Mammary epithelial cell (primary cell): ENCODE measurements at regions not wholly inside any gene's neighbourhood (a gene's known extent, or its start where the extent isn't known, plus 50 kb on each side); places are given as distances from the start of the nearest gene placed in this dataset.

ENCODE experiments used
- EZH2 ChIP-seq: IDR thresholded peaks from 2 replicates; pipeline ENCODE4 v1.6.1; 2012; ENCODE audit warnings: low read length, inconsistent platforms, borderline replicate concordance
- TF ChIP-seq, protein P1 (sequence below), 2 donors: IDR thresholded peaks in 1 of 2; conservative IDR thresholded peaks in 1 of 2; 2 replicates each; pipeline ENCODE4 v1.5.1; 2011 to 2012; ENCODE audit warnings: inconsistent platforms in 2 of 2, low read length in 2 of 2, mild to moderate bottlenecking in 2 of 2, control low read depth in 1 of 2, low read depth in 1 of 2; ENCODE audit not compliant: insufficient read depth in 1 of 2; ENCODE audit errors: extremely low read depth in 1 of 2

DNA sequence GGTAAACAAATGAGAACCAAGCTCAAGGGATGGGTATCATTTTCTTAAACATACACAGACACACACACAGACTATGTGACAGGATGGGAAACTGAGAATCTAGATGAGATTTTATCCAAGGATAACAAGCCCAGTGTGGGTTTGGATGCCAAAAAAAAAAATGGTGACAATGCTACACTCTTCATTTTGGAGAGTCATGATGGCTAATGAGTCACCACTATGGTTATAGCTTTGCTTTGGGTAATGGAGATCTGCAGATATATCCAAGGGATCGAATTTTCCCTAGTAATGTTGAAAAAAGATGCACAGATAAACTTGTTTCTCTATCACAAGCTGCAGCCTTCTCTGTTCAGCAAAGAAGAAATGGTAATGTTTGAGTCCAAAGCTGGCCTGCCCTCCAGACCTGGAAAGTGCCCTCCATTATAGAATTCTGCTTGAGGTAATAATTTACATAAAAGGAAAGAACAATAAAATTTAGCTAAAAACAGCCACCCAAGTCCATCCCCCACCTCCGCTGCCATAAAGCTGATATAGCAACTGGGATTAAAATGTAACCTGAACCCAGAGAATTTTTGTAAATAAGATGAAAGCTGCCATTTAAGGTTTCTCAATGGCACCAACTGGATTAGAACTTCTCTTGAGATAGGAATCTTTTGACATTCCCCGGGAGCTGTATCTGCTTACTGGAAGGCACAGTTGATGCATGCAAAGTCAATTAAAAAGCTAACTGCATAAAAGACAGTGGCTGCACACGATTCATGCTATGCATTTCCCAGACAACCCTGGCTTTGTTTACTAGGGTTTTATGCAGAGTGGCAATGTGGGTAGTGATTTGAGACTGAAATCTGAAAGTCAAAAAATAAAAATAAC lies 395.2 kb upstream of the LYPLAL1 start:
- TF ChIP-seq, protein P1, sequence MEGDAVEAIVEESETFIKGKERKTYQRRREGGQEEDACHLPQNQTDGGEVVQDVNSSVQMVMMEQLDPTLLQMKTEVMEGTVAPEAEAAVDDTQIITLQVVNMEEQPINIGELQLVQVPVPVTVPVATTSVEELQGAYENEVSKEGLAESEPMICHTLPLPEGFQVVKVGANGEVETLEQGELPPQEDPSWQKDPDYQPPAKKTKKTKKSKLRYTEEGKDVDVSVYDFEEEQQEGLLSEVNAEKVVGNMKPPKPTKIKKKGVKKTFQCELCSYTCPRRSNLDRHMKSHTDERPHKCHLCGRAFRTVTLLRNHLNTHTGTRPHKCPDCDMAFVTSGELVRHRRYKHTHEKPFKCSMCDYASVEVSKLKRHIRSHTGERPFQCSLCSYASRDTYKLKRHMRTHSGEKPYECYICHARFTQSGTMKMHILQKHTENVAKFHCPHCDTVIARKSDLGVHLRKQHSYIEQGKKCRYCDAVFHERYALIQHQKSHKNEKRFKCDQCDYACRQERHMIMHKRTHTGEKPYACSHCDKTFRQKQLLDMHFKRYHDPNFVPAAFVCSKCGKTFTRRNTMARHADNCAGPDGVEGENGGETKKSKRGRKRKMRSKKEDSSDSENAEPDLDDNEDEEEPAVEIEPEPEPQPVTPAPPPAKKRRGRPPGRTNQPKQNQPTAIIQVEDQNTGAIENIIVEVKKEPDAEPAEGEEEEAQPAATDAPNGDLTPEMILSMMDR (conservative IDR thresholded peaks at IDR 0.05 in 1 of 2, IDR thresholded peaks at IDR 0.05 in 1 of 2; ENCODE audit: extremely low read depth in 1 of 2, insufficient read depth in 1 of 2, low read depth in 1 of 2, low read length in 2 of 2), result no peak
- TF ChIP-seq EZH2, result no peak
